GM10266 (cell line): ENCODE measurements at regions not wholly inside any gene's neighbourhood (a gene's known extent, or its start where the extent isn't known, plus 50 kb on each side); places are given as distances from the start of the nearest gene placed in this dataset.

Experiments used
- DNase-seq: peaks from one replicate; pipeline ENCODE4 v3.0.0; 2012; ENCODE audit errors: extremely low spot score
- TF ChIP-seq, protein P1 (sequence below): IDR thresholded peaks from 2 replicates; pipeline ENCODE4 v1.5.1; 2012; ENCODE audit warnings: mild to moderate bottlenecking, low read depth; ENCODE audit not compliant: control insufficient read depth, insufficient read depth; ENCODE audit errors: missing control alignments

DNA sequence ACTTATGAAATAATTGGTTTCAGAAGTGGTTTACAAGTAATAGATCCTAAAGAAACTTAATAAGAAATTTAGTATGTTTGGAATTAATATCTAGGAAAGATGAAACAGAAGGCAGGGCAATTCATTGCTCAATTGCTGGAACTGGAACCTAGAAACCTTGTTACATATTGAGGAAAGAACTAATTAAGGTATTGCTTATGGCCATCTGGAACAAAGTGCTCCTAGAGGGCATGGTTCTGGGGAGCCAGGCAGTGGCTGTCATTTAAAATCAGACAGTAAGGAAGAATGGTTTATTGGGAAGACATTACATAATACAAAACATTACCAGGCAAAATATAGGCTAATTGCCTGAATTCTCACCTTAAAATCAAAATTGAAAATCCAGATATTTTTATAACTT, 224.1 kb downstream of the SLITRK6 start:
- DNase-seq: no peak
- TF ChIP-seq, protein P1, sequence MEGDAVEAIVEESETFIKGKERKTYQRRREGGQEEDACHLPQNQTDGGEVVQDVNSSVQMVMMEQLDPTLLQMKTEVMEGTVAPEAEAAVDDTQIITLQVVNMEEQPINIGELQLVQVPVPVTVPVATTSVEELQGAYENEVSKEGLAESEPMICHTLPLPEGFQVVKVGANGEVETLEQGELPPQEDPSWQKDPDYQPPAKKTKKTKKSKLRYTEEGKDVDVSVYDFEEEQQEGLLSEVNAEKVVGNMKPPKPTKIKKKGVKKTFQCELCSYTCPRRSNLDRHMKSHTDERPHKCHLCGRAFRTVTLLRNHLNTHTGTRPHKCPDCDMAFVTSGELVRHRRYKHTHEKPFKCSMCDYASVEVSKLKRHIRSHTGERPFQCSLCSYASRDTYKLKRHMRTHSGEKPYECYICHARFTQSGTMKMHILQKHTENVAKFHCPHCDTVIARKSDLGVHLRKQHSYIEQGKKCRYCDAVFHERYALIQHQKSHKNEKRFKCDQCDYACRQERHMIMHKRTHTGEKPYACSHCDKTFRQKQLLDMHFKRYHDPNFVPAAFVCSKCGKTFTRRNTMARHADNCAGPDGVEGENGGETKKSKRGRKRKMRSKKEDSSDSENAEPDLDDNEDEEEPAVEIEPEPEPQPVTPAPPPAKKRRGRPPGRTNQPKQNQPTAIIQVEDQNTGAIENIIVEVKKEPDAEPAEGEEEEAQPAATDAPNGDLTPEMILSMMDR: no peak

DNA sequence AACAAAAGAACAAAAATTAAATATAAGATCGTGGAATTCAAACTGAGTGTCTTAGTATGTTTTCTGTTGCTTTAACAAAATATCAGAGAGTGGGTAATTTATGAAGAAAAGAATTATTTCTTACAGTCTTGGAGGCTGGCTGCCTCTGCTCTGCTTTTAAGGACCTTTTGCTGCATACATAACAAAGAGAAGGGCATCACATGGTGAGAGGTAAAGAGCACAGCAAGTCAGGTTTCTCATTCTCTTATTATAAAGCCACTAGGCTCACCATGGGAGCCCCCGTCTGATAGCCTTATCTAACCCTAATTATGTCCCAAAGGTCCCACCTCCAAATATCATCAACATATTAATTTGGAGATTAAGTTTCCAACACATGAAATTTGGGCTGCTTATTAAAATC, 231.3 kb downstream of the SLITRK6 start:
- DNase-seq: no peak
- TF ChIP-seq, protein P1: no peak

DNA sequence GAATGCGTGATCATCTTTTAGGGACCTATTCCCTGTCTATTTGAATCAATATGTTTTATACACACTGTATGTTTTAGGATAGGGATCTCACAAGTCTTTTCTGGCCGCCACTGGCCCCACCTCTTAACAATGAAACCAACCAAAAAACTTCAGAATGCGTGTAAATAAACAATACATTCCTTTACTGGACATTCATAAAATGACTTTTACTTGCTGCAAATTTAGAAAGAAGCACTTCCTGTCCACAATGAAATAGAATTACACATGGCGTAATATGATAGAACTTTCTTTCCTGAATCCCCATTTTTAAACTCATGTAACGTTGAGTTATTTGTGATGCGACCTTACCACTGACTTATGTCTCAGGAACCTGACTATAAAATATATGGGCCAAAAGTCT, 233.6 kb downstream of the SLITRK6 start:
- DNase-seq: no peak

DNA sequence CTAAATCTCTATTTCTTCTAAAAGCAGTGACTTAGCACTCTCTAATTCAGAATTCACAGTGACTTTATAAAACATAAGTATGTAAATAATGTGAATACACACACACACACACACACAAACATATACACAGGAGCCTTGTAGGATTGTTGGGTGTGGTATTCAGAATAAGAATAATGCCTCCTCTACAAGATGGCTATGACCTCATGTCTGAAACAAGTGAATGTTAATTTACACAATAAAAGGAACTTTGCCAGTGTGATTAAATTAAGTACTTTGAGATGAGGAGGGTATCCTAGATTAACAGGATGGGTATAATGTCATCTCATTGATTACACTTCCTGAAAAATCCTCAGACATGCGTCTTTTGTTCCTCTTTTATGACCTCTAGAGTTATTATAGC, 234.6 kb downstream of the SLITRK6 start:
- DNase-seq: no peak
- TF ChIP-seq, protein P1: no peak

More for the DNA sequence above, 233.6 kb downstream of the SLITRK6 start:
- TF ChIP-seq, protein P1: no peak

DNA sequence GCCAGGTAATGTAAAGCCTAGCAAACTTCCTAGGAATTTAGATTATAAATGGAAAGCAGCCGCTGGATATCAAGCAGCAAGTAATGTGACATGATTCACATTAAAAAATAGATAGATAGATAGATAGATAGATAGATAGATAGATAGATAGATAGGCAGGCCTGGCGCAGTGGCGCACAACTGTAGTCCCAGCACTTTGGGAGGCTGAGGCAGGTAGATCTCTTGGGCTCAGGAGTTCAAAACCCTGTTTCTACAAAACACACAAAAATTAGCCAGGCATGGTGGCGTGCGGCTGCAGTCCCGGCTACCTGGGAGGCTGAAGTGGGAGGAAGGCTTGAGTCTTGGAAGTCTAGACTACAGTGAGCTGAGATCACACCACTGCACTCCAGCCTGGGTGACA, 236.9 kb downstream of the SLITRK6 start:
- no peak for DNase-seq
- TF ChIP-seq, protein P1: no peak

DNA sequence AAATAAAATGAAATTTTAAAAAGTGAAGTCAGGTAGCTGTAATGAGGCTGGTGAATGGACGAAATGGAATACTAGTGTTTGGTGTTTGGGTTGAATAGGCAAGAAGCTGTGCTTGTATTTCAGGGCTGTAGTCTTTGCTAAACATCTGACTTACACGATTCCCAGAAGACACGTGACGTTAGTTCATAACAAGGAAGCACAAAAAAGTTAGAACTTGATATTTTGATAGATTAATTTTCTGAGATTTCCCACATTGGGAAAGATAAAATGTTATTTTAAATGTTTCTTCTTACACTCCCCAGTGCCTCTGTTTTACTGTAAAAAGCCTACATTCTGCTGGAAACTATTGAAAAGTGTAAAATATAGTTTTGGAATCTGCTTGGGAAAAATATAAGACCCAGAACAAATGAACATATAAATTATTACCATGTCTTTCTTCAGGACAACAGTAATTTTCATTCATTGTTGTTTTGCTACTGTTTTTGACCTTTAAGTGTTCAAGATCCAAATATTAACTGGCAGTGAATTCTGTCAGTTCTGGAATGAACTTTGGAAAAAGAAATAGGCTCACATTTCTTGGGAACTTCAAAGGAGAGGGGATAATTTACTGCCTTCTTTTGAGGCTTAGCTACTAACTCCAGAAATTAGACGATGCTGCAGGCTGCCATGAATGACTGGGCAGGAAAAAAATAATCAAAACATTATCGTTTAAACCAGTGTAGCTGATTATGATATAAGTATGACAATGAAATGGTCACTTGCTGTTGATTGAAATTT, 241.3 kb downstream of the SLITRK6 start:
- TF ChIP-seq, protein P1: no peak
- DNase-seq: no peak

DNA sequence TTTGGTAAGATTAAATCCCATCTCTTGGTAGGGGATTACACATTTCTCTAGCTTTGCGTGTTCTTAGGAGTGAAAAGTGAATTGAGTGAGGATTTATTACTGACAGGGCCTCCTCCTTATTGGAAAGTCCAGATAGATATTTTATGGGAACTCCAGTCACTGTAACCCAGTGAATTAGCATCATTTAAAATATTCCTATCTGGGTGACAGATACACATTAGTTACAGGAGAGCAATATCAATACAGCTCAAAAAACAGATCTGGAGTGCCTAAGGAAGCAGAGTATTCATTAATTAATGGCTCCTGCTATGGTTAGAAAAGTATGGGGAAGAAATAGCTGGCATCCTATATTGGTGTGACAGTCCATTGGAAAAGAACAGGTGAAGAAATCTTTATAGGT, 248.2 kb downstream of the SLITRK6 start:
- TF ChIP-seq, protein P1: no peak
- DNase-seq: no peak
